Loucy (cell line): ENCODE measurements at regions not wholly inside any gene's neighbourhood (a gene's known extent, or its start where the extent isn't known, plus 50 kb on each side); places are given as distances from the start of the nearest gene placed in this dataset.

Experiments
- H2AFZ ChIP-seq: fragments of 200-600 bp; sonication (generic); 2 replicates; pipeline ENCODE4 v1.6.0; 2016; ENCODE audit warnings: antibody characterized with exemption, mild to moderate bottlenecking, low read length, moderate library complexity
- H3F3A ChIP-seq: fragments of 200-600 bp; 2 replicates; pipeline ENCODE4 v1.6.0; 2016; ENCODE audit warnings: antibody characterized with exemption, low read depth, mild to moderate bottlenecking
- H3K27me3 ChIP-seq: fragments of 200-600 bp; sonication (generic); 2 replicates; pipeline ENCODE4 v1.6.1; 2014; ENCODE audit warnings: low read length, mild to moderate bottlenecking; ENCODE audit not compliant: insufficient read depth, poor library complexity, severe bottlenecking
- H3K36me3 ChIP-seq: fragments of 200-600 bp; sonication (generic); 2 replicates; pipeline ENCODE4 v1.6.1; 2016; ENCODE audit warnings: low read length; ENCODE audit not compliant: insufficient read depth
- H3K4me1 ChIP-seq: fragments of 200-600 bp; sonication (generic); 2 replicates; pipeline ENCODE4 v1.5.1; 2014; ENCODE audit warnings: low read length, mild to moderate bottlenecking; ENCODE audit not compliant: insufficient read depth, poor library complexity, severe bottlenecking
- H3K4me2 ChIP-seq: fragments of 200-600 bp; sonication (generic); 2 replicates; pipeline ENCODE4 v1.6.0; 2014; ENCODE audit warnings: antibody characterized with exemption, low read length, low read depth, mild to moderate bottlenecking; ENCODE audit not compliant: poor library complexity, severe bottlenecking
- H3K4me3 ChIP-seq: fragments of 200-600 bp; sonication (generic); 2 replicates; pipeline ENCODE4 v1.5.1; 2014; ENCODE audit warnings: low read length, mild to moderate bottlenecking, mixed read lengths; ENCODE audit not compliant: poor library complexity, severe bottlenecking
- H3K79me2 ChIP-seq: fragments of 200-600 bp; sonication (generic); 2 replicates; pipeline ENCODE4 v1.6.1; 2014; ENCODE audit warnings: low read length; ENCODE audit not compliant: insufficient read depth
- H3K9ac ChIP-seq: fragments of 200-600 bp; sonication (generic); 2 replicates; pipeline ENCODE4 v1.6.0; 2014; ENCODE audit warnings: mild to moderate bottlenecking, low read depth, low read length, moderate library complexity; ENCODE audit not compliant: poor library complexity, severe bottlenecking
- H3K9me2 ChIP-seq: fragments of 200-600 bp; sonication (generic); replicated peaks from 2 replicates; pipeline ENCODE4 v1.6.1; 2016; ENCODE audit warnings: low read depth, low read length, mixed read lengths
- H3K9me3 ChIP-seq: fragments of 200-600 bp; sonication (generic); 2 replicates; pipeline ENCODE4 v1.6.1; 2014; ENCODE audit warnings: mild to moderate bottlenecking, antibody characterized with exemption, low read length, low read depth; ENCODE audit not compliant: insufficient read depth
- H4K20me1 ChIP-seq: fragments of 200-600 bp; sonication (generic); 2 replicates; pipeline ENCODE4 v1.6.0; 2014; ENCODE audit warnings: antibody characterized with exemption, low read length, mild to moderate bottlenecking; ENCODE audit not compliant: insufficient read depth, poor library complexity, severe bottlenecking
- CTCF ChIP-seq: fragments of 200-600 bp; sonication (generic); conservative IDR thresholded peaks from 2 replicates; pipeline ENCODE4 v1.5.1; 2014; ENCODE audit warnings: mild to moderate bottlenecking, antibody characterized with exemption, low read length
- EZH2phosphoT487 ChIP-seq: fragments of 200-600 bp; IDR thresholded peaks from 2 replicates; pipeline ENCODE4 v1.6.1; 2018; ENCODE audit warnings: antibody characterized with exemption, mild to moderate bottlenecking, moderate library complexity, borderline replicate concordance

- Histone ChIP-seq H3K36me3 (no peaks in the 10 kb centered on the region), H3K4me2 (no peak overlapping the region), H3K27me3 (no peaks in the 10 kb centered on the region), H3K9ac (no peak overlapping the region), H2AFZ (no peak overlapping the region), H3K4me1 (peaks cover 3% of the 10 kb centered on the region), H3K9me3 (no peaks in the 10 kb centered on the region), H3K9me2 (no peaks in the 10 kb centered on the region), H4K20me1 (no peaks in the 10 kb centered on the region), H3K79me2 (no peaks in the 10 kb centered on the region), H3F3A (no peaks in the 10 kb centered on the region), H3K4me3 (no peak overlapping the region)
- TF ChIP-seq EZH2phosphoT487: no peak
- TF ChIP-seq CTCF: no peak
Observed at GRCh38 chr5:159727167-159727566, 189.1 kb upstream of the ADRA1B start.

GRCh38 chr5:159730285-159730684 lies 186.0 kb upstream of the ADRA1B start:
- Histone ChIP-seq H3K79me2 (no peaks in the 10 kb centered on the region), H3K36me3 (no peaks in the 10 kb centered on the region), H3F3A (no peaks in the 10 kb centered on the region), H4K20me1 (no peaks in the 10 kb centered on the region), H3K4me1 (peaks cover 12% of the 10 kb centered on the region), H3K9me2 (no peaks in the 10 kb centered on the region), H3K9me3 (no peaks in the 10 kb centered on the region), H3K4me3 (no peak overlapping the region), H3K4me2 (no peak overlapping the region), H3K9ac (no peak overlapping the region), H2AFZ (no peak overlapping the region), H3K27me3 (no peaks in the 10 kb centered on the region)
- no peak for TF ChIP-seq EZH2phosphoT487
- no peak for TF ChIP-seq CTCF

GRCh38 chr5:159732220-159732619 lies 184.1 kb upstream of the ADRA1B start:
- H3K79me2 ChIP-seq: no peaks in the 10 kb centered on the region
- no peaks in the 10 kb centered on the region for H3K9me2 ChIP-seq
- H3K4me2 ChIP-seq: no peak overlapping the region
- H2AFZ ChIP-seq: no peak overlapping the region
- H3K4me1 ChIP-seq: peaks cover 12% of the 10 kb centered on the region
- no peak overlapping the region for H3K4me3 ChIP-seq
- H3K36me3 ChIP-seq: no peaks in the 10 kb centered on the region
- H3K27me3 ChIP-seq: no peaks in the 10 kb centered on the region
- H4K20me1 ChIP-seq: no peaks in the 10 kb centered on the region
- no peak overlapping the region for H3K9ac ChIP-seq
- no peaks in the 10 kb centered on the region for H3F3A ChIP-seq
- H3K9me3 ChIP-seq: no peaks in the 10 kb centered on the region
- TF ChIP-seq EZH2phosphoT487 (no peak), CTCF (no peak)
